Cardiac muscle cell (in vitro differentiated cells and primary cell): ENCODE measurements at regions not wholly inside any gene's neighbourhood (a gene's known extent, or its start where the extent isn't known, plus 50 kb on each side); places are given as distances from the start of the nearest gene placed in this dataset.
A peak's percentile ranks its signal among the peaks of the same experiment; 100 is the strongest.

Source experiments
- DNase-seq, 2 donors: peaks; one replicate each; pipeline versions ENCODE4 v3.0.0 to v3.0.0-alpha.2; 2010 to 2017; ENCODE audit warnings: low read depth in 1 of 2, low spot score in 1 of 2
- H3K27ac ChIP-seq: fragments of 200-600 bp; sonication (generic); 2 replicates; pipeline ENCODE4 v1.5.1; 2016
- H3K27me3 ChIP-seq: fragments of 200-600 bp; sonication (generic); 2 replicates; pipeline ENCODE4 v1.6.0; 2016; ENCODE audit warnings: control low read depth
- H3K36me3 ChIP-seq: fragments of 200-600 bp; sonication (generic); 2 replicates; pipeline ENCODE4 v1.5.1; 2016; ENCODE audit warnings: control low read depth
- H3K4me1 ChIP-seq: fragments of 200-600 bp; sonication (generic); 2 replicates; pipeline ENCODE4 v1.8.1; 2017; ENCODE audit warnings: low read depth, mild to moderate bottlenecking, mixed run types
- H3K4me3 ChIP-seq: fragments of 200-600 bp; sonication (generic); 2 replicates; pipeline ENCODE4 v1.5.1; 2016; ENCODE audit warnings: mild to moderate bottlenecking
- H3K9me3 ChIP-seq: fragments of 200-600 bp; sonication (generic); 2 replicates; pipeline ENCODE4 v1.5.1; 2017; ENCODE audit warnings: low read depth, mild to moderate bottlenecking, control low read depth
- CTCF ChIP-seq: IDR thresholded peaks from 2 replicates; pipeline ENCODE4 v1.5.1; 2012; ENCODE audit warnings: low read depth, mild to moderate bottlenecking, low read length

GRCh38 chr3:6734395-6734746, 126.5 kb upstream of the GRM7 start:
- no peaks in the 10 kb centered on the region for H3K36me3 ChIP-seq

DNA sequence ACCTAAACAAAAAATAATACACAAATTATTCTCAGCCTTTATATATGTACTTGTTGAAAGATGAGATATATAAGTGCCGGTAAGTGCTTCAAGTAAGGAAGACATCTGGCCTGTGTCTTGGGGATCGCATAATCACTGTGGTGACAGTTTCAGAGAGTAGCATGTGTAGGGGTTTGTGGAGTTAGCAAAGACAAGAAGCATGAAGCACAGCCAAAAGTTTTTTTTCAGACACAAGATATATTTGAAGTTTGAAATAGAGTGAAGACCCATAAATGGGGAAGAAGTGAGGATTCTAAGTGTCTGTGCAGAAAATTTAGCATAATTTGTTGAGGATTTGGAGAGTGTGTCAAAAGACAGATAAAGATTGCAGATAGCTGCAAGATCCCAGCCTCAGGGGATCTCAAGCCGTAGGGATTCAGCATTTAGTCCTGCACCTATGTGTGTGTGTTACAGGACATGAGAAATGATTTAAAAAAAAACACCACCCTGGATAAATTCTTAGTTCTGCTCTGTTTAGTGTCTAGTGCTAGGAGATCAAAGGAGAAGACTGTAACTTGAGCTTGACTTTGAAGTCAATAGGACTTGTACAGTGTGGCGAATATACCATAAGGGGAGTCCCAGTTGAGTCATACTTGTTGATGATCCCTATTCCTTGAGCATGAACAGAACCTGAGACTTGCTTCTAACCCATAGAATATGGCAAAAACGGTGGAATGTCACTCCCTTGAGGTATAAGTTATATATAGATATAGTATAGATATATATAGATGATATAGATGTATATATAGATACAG, 123.9 kb upstream of the GRM7 start:
- TF ChIP-seq CTCF = no peak
- peak in 1 of 2 donors; percentile 63 for DNase-seq
- no peak overlapping the region for H3K4me3 ChIP-seq
- no peaks in the 10 kb centered on the region for H3K9me3 ChIP-seq
- H3K27ac ChIP-seq = peak overlapping the region; percentile 69
- H3K27me3 ChIP-seq = no peaks in the 10 kb centered on the region
- H3K36me3 ChIP-seq = no peaks in the 10 kb centered on the region
- peaks cover 16% of the 10 kb centered on the region for H3K4me1 ChIP-seq

More at GRCh38 chr3:6734395-6734746, 126.5 kb upstream of the GRM7 start:
- TF ChIP-seq CTCF = no peak
- Histone ChIP-seq H3K27me3 (no peaks in the 10 kb centered on the region), H3K4me1 (peaks cover 16% of the 10 kb centered on the region), H3K9me3 (no peaks in the 10 kb centered on the region), H3K4me3 (no peak overlapping the region), H3K27ac (no peak overlapping the region)
- DNase-seq = no peak

GRCh38 chr3:6737630-6738029, 123.3 kb upstream of the GRM7 start:
- Histone ChIP-seq H3K4me3 (no peak overlapping the region), H3K27me3 (no peaks in the 10 kb centered on the region), H3K9me3 (no peaks in the 10 kb centered on the region), H3K27ac (peak overlapping the region; percentile 69), H3K4me1 (peaks cover 16% of the 10 kb centered on the region), H3K36me3 (no peaks in the 10 kb centered on the region)
- DNase-seq = no peak
- no peak for TF ChIP-seq CTCF

DNA sequence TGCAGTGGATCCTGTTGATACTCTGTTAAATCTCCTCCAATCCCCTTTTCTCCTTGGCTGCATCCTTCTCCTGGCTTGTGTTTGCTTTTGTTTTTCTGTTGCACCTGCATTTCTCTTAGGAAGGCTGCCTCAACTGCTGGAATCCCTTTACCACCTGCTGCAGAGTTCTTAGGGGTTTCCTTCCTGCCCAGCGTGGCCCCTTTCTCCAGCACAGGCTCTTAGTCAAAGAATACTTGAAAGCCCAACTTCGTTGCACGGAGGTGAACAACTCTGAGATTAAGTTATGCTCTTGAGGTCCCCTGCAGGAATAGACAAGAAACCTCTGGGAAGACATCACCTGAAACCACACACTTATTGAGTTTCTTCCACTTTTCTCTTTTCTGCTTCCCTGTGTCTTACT, 121.6 kb upstream of the GRM7 start:
- Histone ChIP-seq H3K4me1 (peaks cover 16% of the 10 kb centered on the region), H3K9me3 (no peaks in the 10 kb centered on the region), H3K27ac (no peak overlapping the region), H3K27me3 (no peaks in the 10 kb centered on the region), H3K36me3 (no peaks in the 10 kb centered on the region), H3K4me3 (no peak overlapping the region)
- no peak for DNase-seq
- TF ChIP-seq CTCF = no peak

- no peak for DNase-seq
- Histone ChIP-seq H3K36me3 (no peaks in the 10 kb centered on the region), H3K4me1 (no peaks in the 10 kb centered on the region), H3K27me3 (no peaks in the 10 kb centered on the region), H3K27ac (no peak overlapping the region), H3K9me3 (no peaks in the 10 kb centered on the region), H3K4me3 (no peak overlapping the region)
- no peak for TF ChIP-seq CTCF
These were observed 117.7 kb upstream of the GRM7 start for GRCh38 chr3:6743067-6743720.
